HS-27A (cell line): ENCODE measurements at regions not wholly inside any gene's neighbourhood (a gene's known extent, or its start where the extent isn't known, plus 50 kb on each side); places are given as distances from the start of the nearest gene placed in this dataset.
"Not testable (repeated sequence)": the region's sequence is repeated elsewhere in the genome, so short reads cannot be mapped to it uniquely, and the experiment has no call there.

Experiments
- DNase-seq: peaks from one replicate; pipeline ENCODE4 v3.0.0-alpha.2; 2012; ENCODE audit warnings: low read depth, missing footprints

DNA sequence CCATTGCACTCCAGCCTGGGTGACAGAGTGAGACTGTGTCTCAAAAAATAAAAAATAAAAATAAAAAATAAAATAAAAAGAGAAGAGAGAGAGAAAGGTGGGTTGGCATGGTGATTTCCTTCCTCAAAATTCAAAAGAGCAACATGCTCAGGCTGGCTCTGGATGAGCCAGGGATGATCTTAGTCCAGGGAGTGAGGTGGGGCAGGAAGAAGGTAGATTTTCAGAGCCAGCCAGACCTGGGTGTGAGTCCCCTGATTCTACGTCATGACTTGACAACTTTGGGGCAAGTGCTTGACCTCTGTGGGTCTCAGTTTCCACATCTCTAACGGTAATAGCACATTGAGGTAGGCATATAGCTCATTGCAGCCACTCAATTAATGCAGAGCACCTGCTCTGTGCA is 109.4 kb upstream of the CTBP2 start:
- no peak for DNase-seq

DNA sequence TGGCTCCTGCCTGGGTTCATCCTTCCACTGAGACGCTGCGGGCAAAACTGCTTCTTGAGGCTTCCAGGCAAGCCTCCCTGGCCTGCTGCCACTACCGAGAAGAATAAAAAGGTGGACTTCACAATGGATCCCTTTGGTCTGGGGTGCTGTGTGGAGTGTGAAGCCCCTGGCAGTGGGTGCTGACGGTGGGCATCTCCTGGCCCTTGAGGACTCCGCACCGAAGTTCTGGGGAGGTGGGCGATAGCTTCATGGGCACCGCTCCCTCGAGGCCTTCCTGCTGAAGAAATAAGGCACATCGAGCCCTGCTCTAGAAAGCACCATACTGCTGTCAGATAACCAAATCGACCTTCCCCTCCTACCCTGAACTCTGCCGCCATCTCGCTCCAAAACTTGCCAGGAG is 106.6 kb upstream of the CTBP2 start:
- DNase-seq, result no peak

DNA sequence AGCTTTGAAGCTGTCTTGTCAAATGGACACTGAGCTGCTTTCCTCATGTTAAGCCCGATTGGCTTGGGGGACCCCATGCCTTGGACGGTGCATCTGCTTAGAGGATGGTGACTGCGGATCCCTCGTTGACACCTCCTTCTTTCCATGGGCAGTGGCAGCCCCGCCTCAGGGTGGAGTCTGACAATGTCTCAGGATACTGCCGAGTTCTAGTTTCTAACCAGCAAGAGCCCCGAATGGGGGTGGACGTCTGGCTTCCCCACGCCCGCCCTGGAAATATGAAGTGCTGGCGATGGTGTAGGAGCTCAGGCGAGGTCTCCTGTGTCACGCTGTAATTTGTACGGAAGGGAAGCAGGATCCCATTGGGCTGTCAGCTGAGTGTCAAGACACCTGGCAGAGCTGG is 106.2 kb upstream of the CTBP2 start:
- no peak for DNase-seq

DNA sequence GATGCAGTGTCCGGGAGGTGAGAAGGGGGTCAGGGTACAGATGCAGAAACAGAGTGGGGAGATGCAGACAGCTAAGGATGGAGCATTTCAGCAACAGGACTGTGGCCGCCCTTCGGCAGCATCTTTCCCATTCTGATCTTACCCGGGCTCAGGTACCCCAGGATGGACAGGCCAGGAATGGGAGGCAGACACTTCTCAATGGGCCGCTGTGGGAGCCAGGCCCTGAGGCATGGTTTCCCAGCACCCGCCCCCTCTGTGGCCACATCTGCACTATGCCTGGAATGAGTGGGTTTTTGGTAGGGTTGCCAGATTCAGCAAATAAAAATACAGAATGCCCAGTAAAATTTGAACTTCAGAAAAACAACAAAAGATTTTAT is 105.2 kb upstream of the CTBP2 start:
- no peak for DNase-seq

DNA sequence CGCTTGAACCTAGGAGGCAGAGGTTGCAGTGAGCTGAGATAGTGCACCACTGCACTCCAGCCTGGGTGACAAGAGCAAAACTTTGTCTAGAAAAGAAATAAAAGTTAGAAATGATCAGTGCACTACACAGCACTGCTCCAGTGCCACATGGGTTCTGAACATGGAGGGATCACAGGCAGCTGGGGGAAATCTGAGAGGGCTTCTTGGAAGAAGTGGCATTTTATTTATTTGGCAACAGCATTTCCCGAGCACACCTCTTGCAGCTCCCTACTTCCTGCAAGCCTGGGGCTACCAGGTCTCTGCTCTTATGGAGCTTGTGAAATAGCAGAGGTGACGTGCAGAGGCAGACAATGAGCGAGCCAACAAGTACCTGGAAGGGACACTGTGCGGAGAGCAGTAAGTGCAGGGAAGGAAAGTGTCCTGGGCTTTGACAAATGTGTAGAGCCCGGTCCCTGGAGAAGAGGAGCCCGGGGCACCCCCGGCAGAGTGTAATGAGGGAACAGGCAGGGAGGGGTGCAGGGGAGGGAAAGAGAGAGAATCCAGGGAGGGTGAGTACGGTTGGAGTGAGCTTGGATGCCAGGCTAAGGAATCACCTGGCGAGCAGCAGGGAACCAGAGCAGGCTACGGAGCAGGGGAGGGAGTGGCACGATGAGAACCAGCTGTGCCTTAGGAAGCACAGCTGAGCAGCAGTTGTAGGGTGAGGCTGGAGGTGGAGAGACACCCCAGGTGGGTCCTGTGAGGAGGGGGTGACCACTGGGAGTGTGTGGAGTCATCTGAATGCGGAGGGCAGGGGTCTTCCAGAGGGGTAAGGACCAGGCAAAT is 104.6 kb upstream of the CTBP2 start:
- DNase-seq, result no peak

DNA sequence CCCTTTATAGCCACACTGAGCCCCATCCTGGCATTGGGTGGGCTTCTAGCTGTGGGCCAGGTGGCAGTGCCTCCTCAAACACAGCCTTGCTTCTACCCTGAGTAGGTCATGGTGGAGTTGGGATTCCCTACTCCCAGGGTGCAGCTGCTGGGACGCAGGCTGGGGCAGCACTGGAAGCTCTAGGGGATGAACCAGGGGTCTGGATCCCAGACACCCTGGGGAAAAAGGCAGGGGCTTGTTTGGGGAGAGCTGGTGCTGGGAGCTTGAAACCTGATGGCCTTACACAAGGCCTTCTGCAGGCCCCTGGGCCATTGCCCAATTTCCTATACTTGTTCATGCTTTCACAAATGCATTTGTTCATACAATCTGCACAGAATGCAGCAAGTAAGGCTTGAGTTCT is 103.7 kb upstream of the CTBP2 start:
- no peak for DNase-seq

DNA sequence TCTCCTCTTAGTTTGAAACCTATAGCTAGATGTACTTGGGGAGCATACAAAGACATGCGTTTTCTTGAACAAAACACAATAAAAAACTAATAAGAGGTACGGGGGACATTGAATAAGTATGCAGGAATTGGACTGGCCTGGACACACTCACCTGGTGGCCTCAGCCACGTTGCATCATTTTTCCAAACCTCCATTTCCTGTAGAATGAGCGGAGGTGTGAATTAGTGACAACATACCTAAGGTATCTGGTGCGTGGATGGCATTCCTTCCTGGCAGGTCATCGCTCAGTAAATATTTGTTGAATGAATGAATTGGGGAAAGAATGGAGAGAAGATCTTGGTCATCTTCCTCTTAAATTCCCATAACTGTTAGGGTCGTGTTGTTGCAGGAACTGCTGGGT is 103.2 kb upstream of the CTBP2 start:
- DNase-seq, result peak; percentile 2

DNA sequence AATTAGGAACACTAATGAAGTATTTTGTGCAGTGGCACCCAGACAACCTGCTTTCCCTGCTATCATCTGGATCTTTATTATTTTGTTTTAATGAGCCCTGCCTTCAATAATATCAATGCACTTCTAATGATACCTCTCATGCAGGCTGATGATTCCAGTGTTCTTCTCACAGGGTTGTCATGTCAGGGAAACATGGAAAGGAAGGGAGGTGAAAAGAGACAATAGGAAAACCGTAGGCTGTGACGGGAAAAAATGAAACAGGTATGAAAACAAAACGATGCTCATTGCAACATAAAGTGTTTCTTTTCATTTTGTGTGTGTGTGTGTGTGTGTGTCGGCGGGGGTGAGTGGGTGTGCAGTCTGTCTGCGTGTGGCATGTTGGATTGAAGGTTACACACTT is 102.6 kb upstream of the CTBP2 start:
- DNase-seq, result no peak

DNA sequence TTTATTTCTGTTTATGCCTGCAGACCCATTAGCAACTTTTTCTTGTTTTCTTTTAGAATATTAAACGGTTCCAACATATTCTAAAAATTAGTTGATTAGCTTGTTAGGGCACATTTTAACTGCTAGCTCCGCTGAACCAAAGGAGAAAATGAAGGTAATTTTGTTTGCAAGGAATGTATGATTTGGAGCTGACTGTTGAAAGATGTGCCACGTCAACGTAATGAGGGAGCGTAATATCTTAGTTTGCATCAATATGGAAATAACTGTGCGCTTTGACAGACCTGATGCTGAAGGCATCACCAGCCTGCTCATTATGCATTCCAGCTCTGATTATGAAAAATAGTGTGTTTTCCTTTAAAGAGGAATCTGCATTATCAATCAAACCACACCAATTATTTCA is 102.0 kb upstream of the CTBP2 start:
- DNase-seq, result no peak

DNA sequence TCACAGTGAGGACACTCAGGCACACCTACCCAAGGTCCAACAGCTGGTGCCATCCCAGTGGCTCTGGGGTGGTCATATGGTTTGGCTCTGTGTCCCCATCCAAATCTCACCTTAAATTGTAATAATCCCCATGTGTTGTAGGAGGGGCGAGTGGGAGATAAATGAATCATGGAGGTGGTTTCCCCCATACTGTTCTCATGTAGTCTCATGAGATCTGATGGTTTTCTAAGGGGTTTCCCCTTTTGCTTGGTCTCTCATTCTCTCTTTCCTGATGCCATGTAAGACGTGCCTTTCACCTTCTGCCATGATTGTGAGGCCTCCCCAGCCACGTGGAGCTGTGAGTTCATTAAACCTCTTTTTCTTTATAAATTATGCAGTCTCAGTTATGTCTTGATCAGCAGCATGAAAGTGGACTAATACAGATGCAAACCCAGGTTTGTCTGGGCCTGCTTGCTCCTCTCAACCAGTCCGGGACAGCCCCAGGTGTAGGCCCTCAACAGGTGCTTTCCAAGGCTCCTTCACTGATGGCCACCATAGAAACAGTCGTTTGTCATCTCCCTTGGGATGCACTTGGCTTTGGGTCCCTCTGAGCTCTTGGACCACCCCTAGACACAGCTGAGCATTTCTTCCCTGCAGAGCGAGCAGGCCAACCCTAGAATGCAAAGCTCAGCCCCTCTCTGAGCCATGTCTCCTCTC is 101.3 kb upstream of the CTBP2 start:
- DNase-seq, result no peak

DNA sequence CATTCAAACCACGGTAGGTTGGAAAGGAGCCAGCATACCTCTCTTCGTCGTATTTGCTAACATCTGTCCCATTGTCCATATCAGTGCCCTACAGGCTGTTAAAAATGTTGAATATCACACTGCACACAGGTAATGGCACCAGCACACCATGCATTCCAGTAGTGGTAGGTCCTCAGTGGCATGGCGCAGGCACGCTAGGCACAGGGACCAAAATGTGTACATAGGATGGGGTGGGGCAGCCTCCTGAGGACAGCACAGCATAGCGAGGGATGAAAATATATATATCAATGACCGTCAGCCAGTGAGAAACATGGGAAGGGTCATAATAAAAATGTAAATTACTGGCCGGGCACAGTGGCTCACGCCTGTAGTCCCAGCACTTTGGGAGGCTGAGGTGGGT is 99.9 kb upstream of the CTBP2 start:
- no peak for DNase-seq

DNA sequence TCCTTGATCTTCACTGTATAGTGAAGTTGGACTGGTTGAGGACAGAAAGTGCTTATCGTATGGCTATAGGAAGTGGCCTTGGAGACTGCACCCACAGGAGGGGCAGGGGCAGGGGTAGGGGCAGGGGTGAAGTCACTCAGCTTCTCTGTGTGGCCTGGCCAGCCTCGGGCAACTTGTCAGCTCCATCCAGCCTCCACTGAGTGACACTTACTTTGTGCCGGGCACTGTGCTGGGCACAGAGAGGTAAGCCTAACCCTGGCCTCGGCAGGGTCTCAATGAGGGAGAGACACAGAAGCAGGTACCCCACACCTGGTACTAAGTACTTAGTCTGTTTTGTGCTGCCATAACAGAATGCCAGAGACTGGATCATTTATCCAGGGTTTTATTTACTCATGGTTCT is 99.3 kb upstream of the CTBP2 start:
- no peak for DNase-seq

DNA sequence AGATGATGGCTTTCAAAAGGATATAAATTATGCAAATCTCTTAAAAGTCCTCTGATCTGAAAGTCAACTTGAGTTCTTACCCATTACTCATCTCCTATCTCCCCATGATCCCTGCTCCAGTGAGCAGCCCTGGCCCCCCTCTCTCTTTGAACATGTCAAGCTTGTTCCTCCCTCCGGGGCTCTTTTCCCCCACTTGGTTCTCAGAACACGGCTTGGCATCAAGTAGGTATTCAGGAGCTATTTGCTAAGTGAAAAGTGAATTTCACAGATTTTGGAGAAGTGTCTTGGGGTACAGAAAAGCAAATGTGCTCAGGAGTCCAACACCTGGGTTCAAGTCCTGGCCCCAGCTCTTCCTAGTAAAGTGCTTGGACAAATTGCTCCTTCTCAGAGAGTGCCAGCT is 98.3 kb upstream of the CTBP2 start:
- no peak for DNase-seq

DNA sequence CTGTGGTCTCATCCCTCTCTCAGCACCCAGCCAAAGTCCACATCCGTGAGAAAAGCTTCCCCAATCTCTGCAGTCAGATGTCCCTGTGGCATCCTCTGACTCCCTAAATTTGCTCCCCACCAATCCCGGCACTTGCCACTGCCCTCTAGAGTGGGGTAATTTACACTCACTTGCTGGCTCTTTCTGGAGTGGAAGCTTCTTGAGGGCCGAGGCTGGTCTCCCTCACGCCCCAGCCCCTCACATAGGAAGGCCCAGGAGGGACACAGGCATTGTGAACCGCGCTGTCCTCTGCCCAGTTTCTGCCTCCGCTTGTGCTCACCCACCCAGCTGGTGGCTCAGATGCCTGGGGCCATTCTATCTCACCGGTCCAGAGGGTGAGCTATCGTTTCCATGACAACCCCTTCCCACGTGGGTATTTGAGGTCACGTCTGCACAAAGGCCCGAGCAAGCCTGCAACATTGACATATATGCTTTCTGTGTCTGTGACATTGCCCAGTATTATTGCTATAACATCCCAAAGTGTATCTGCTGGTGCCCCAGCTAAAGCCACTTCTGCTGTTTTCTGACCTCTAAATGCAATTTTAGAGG is 97.3 kb upstream of the CTBP2 start:
- DNase-seq, result no peak

DNA sequence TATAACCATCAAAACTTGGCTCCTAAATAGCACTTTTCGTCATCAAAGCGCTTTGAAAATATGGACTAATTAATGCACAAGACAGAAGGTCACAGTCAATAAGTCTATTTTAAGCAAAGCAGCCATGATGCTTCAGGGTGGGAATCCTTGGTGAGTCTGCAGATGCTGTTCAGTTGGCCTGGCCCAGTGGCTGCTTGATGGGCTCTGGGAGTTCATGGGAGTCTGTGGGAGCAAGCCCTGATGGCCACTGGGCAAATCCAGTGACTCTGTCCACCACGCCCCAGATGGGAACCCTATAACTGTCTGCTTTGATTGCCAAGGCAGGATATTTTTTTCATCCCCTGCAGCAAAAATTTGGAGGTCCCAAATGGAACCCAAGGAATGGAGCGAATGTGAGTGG is 95.7 kb upstream of the CTBP2 start:
- DNase-seq, result no peak

DNA sequence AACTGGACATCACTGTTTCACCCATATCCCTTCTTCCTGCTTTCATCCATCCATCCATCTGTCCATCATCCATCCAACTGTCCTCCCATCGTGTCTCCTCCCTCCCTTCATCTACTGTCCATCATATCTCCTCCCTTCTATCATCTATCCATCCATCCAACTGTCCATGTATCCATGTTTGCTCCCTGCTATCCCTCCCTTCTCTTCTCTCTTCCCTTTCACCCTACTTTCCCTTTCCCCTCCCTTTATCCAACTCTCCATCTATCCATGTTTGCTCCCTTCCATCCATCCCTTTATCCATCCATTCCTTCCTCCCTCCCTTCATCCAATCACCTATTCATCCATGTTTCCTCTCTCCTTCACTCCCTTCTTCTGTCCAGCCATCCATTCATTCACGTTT is 92.6 kb upstream of the CTBP2 start:
- DNase-seq, result no peak

DNA sequence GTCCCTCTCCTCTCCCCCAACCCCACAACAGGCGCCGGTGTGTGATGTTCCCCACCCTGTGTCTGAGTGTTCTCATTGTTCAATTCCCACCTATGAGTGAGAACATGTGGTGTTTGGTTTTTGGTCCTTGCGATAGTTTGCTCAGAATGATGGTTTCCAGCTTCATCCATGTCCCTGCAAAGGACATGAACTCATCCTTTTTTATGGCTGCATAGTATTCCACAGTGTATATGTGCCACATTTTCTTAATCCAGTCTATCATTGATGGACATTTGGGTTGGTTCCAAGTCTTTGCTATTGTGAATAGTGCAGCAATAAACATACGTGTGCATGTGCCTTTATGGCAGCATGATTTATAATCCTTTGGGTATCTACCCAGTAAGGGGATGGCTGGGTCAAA is 90.5 kb upstream of the CTBP2 start:
- not testable (repeated sequence) for DNase-seq

DNA sequence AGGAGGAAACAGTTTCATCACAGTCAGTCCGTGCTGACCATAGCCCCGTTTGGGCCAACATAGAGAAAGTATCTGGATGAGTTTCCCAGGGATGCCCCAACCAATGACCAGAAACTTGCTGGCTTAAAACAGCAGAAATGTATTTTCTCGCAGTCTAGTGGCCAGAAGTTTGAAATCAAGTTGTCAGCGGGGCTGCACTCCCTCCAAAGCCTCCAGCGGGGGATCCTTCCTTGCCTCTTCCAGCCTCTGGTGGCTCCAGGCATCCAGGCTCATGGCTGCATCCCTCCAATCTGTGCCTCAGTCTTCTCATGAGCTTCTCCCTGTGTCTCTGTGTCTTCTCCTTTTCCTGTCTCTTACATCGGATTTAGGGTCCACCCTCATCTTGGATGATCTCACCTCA is 89.6 kb upstream of the CTBP2 start:
- DNase-seq, result no peak

DNA sequence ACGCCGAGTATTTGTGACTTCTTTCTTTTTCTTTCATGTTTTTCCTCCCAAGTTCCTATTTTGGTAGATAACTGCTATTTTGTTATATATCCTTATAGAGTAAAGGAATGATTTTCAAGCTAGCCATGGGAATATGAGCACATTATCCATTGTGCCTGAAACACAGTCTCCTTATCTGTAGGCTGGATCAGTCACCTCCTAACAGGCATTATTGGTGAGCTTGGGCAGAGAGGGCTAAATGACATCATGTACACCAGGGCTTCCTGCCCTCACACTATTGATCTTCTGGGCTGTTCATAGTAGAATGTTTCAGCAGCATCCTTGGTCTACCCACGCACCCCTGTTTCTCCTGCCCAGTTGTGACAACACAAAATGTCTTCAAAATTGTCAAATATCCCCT is 88.1 kb upstream of the CTBP2 start:
- DNase-seq, result no peak

DNA sequence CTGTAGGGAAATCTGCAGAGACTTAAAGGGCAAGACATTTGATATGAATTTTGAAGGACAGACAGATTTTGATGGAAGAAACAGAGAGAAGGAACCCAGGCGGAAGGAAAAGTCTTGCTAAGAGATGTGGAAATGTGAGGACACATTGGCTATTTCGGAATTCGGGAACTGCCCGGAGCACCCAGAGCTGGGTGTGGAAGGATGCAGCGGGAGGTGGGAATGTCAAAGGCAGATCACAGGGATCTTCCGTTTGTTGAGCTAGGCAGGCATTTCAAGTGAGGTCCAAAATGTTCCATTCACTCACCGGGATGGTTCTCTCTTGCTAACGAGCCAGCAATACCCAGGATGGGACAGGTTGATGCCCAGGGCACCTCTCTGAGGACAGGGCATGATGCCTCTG is 87.2 kb upstream of the CTBP2 start:
- DNase-seq, result no peak

DNA sequence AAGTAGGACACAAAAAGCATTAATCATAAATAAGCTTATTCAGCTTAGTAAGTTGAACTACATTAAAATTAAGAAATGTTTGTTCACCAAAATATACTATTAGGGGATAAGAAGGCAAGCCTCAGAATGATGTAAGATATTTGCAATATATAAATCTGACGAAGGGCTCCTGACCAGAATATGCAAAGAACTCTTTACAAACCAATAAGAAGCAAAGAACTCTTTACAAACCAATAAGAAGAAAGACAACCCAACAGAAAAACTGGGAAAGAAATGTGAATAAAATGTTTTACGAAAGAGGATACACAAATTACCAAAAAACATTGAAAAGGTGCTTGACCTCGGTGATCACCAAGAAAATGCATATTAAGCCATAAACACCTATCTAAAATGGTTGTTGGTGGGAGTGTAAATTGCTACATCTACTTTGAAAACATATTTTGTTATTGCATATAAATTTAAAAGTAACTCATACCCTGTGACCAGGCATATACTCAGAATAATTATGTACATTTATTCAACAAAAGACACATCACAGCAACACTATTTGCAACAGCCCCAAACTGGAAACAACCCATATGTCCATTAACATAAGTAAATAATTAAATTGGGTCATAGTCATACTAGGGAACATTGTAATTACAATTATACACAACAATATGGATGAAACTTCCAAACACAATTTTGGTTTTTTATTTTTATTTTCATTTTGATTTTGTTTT is 83.3 kb upstream of the CTBP2 start:
- DNase-seq, result no peak

DNA sequence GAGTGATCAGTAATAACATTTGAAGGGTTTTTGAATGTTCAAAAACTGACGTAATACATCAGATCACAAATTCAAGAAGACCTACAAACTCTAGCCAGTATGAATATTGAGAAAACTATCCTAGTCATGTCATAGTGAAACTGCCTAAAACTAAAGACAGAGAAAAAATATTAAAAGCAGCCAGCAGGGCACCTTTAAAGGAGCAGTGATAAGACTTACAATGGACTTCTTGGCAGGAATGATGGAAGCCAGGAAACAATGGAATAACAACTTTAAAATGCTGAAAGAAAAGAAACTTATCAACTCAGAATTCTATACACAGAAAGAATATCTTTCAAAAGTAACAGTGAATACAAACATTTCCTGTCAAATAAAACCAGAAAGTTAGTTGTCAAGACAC is 78.3 kb upstream of the CTBP2 start:
- DNase-seq, result no peak

DNA sequence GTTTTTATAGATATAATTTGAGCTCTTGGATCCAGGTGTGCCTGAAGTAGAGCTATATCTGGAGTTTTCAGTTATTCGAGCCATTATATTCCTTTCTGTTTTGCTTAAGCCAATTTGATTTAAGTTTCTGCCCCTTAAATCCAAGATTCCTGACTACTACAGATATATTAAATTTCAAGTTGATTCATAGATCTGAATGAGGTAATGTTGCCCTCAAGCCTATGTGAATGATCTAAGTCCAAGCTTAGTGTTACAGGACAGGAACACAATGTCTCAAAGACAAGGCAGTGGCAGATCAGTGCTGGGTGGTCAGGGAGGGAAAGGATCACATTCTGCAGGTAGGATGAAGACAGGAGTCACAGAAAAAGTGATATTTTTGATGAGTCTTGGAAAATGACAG is 75.7 kb upstream of the CTBP2 start:
- DNase-seq, result no peak
